ENCODE measurements at regions not wholly inside any gene's neighbourhood (a gene's known extent, or its start where the extent isn't known, plus 50 kb on each side); places are given as distances from the start of the nearest gene placed in this dataset.

DNA sequence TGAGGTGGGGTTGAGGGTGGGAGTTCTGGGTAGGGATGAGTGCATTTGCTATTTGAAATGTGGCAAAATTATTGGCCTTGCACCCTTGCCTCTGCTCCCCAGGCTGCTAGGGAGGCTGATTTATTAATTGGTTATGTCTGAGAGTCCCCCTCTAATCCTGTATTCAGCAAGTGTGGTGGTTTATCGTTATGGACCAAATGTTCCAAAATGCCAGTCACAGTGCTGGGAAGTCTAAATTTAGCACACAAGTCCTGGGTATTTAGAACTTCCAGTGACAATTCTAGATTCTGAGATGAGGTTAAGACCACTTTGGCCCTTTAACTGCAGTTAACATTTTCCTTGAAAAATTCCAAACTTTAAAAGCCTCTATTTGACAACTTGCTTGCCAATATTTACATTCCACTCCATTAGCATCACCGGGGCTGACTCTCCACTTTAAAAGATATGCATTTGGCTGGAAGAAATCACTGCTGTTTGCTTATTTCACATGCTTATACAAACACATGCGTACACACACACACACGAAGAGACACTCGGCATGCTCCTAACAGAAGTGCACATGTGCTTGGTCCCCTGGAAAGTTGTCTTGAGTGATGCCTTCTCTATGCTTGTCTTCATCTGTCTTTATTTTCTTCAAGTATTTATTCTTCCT lies 247.7 kb downstream of the IL20RB start:
- TF ChIP-seq, protein P1, sequence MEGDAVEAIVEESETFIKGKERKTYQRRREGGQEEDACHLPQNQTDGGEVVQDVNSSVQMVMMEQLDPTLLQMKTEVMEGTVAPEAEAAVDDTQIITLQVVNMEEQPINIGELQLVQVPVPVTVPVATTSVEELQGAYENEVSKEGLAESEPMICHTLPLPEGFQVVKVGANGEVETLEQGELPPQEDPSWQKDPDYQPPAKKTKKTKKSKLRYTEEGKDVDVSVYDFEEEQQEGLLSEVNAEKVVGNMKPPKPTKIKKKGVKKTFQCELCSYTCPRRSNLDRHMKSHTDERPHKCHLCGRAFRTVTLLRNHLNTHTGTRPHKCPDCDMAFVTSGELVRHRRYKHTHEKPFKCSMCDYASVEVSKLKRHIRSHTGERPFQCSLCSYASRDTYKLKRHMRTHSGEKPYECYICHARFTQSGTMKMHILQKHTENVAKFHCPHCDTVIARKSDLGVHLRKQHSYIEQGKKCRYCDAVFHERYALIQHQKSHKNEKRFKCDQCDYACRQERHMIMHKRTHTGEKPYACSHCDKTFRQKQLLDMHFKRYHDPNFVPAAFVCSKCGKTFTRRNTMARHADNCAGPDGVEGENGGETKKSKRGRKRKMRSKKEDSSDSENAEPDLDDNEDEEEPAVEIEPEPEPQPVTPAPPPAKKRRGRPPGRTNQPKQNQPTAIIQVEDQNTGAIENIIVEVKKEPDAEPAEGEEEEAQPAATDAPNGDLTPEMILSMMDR (IDR thresholded peaks at IDR 0.05; ENCODE audit: low read depth, low read length, poor library complexity, severe bottlenecking): no peak
- TF ChIP-seq EZH2phosphoT487 (IDR thresholded peaks at IDR 0.05; ENCODE audit: borderline replicate concordance, low read length): no peak

Measured in DOHH2 (cell line).